ENCODE measurements at regions not wholly inside any gene's neighbourhood (a gene's known extent, or its start where the extent isn't known, plus 50 kb on each side); places are given as distances from the start of the nearest gene placed in this dataset.
A peak's percentile ranks its signal among the peaks of the same experiment; 100 is the strongest.

GRCh38 chr12:46432325-46432724, 59.8 kb upstream of the SLC38A2 start:
- FAIRE-seq (peak; percentile 29), DNase-seq (ENCODE audit: low read depth, low spot score) (no peak)
- Histone ChIP-seq H3K4me1 (ENCODE audit: control insufficient read depth, extremely low read depth, insufficient read depth, low read length) (peaks cover 34% of the 10 kb centered on the region), H3K36me3 (ENCODE audit: control insufficient read depth in 2 of 2, extremely low read depth in 1 of 2, insufficient read depth in 2 of 2, low read length in 2 of 2) (no peaks in the 10 kb centered on the region), H3K27me3 (ENCODE audit: control insufficient read depth, extremely low read depth, insufficient read depth, low read length) (no peaks in the 10 kb centered on the region), H4K20me1 (ENCODE audit: control insufficient read depth, extremely low read depth, insufficient read depth, low read length) (no peaks in the 10 kb centered on the region), H3K4me3 (ENCODE audit: control insufficient read depth in 2 of 3, extremely low read depth in 1 of 3, insufficient read depth in 2 of 3, low read depth in 1 of 3, low read length in 3 of 3) (no peak overlapping the region), H3K9ac (ENCODE audit: control insufficient read depth, extremely low read depth, insufficient read depth, low read length) (peak overlapping the region; percentile 65), H3K27ac (ENCODE audit: control insufficient read depth, insufficient read depth, low read length) (peak overlapping the region; percentile 98), H3K79me2 (ENCODE audit: control insufficient read depth, insufficient read depth, low read length) (no peaks in the 10 kb centered on the region), H3K9me3 (ENCODE audit: control insufficient read depth, low read depth, low read length) (no peaks in the 10 kb centered on the region), H3K4me2 (ENCODE audit: control insufficient read depth, extremely low read depth, insufficient read depth, low read depth, low read length) (peak overlapping the region; percentile 55), H2AFZ (ENCODE audit: control insufficient read depth, low read length) (no peak overlapping the region), H3K9me1 (ENCODE audit: control insufficient read depth, extremely low read depth, insufficient read depth, low read length) (no peaks in the 10 kb centered on the region)
- no peak for TF ChIP-seq CTCF (optimal IDR thresholded peaks at IDR 0.05 in 1 of 3, IDR thresholded peaks at IDR 0.05 in 1 of 3, conservative IDR thresholded peaks at IDR 0.05 in 1 of 3; ENCODE audit: extremely low read depth in 1 of 3, insufficient read depth in 2 of 3, low read length in 3 of 3)
- no peak for TF ChIP-seq EZH2 (IDR thresholded peaks at IDR 0.05; ENCODE audit: low read length)
- dilution Hi-C loops (cut with MboI; ENCODE audit: extremely low pct_ligation_motif_present, low sequenced_read_pairs): no loop called here

- Histone ChIP-seq H3K9me1 (ENCODE audit: control insufficient read depth, extremely low read depth, insufficient read depth, low read length) (no peaks in the 10 kb centered on the region), H3K27me3 (ENCODE audit: control insufficient read depth, extremely low read depth, insufficient read depth, low read length) (no peaks in the 10 kb centered on the region), H3K4me3 (ENCODE audit: control insufficient read depth in 2 of 3, extremely low read depth in 1 of 3, insufficient read depth in 2 of 3, low read depth in 1 of 3, low read length in 3 of 3) (peak overlapping the region; percentile 5 to 60 (median 26)), H3K27ac (ENCODE audit: control insufficient read depth, insufficient read depth, low read length) (peak overlapping the region; percentile 98), H3K36me3 (ENCODE audit: control insufficient read depth in 2 of 2, extremely low read depth in 1 of 2, insufficient read depth in 2 of 2, low read length in 2 of 2) (no peaks in the 10 kb centered on the region), H3K9me3 (ENCODE audit: control insufficient read depth, low read depth, low read length) (no peaks in the 10 kb centered on the region), H3K4me2 (ENCODE audit: control insufficient read depth, extremely low read depth, insufficient read depth, low read depth, low read length) (peak overlapping the region; percentile 86), H2AFZ (ENCODE audit: control insufficient read depth, low read length) (no peak overlapping the region), H3K9ac (ENCODE audit: control insufficient read depth, extremely low read depth, insufficient read depth, low read length) (peak overlapping the region; percentile 79), H4K20me1 (ENCODE audit: control insufficient read depth, extremely low read depth, insufficient read depth, low read length) (no peaks in the 10 kb centered on the region), H3K79me2 (ENCODE audit: control insufficient read depth, insufficient read depth, low read length) (no peaks in the 10 kb centered on the region), H3K4me1 (ENCODE audit: control insufficient read depth, extremely low read depth, insufficient read depth, low read length) (peaks cover 34% of the 10 kb centered on the region)
- FAIRE-seq: peak; percentile 97
- dilution Hi-C loops (cut with MboI; ENCODE audit: extremely low pct_ligation_motif_present, low sequenced_read_pairs): no loop called here
- no peak for TF ChIP-seq CTCF (optimal IDR thresholded peaks at IDR 0.05 in 1 of 3, IDR thresholded peaks at IDR 0.05 in 1 of 3, conservative IDR thresholded peaks at IDR 0.05 in 1 of 3; ENCODE audit: extremely low read depth in 1 of 3, insufficient read depth in 2 of 3, low read length in 3 of 3)
- TF ChIP-seq EZH2 (IDR thresholded peaks at IDR 0.05; ENCODE audit: low read length): no peak
- DNase-seq (ENCODE audit: low read depth, low spot score): no peak
Measured at GRCh38 chr12:46430340-46430948, 57.9 kb upstream of the SLC38A2 start.

Measured in keratinocyte (primary cell).